Kidney (tissue), 13 donors: ENCODE measurements at regions not wholly inside any gene's neighbourhood (a gene's known extent, or its start where the extent isn't known, plus 50 kb on each side); places are given as distances from the start of the nearest gene placed in this dataset.

Experiments
- DNase-seq, 5 donors: peaks; one replicate each; pipeline ENCODE4 v3.0.0-alpha.2; 2013 to 2020
- FAIRE-seq: peaks from 2 replicates; lab custom pipeline; 2012; peaks lifted over from hg19 to GRCh38; lab: Jason Lieb, UNC
- H3K27ac ChIP-seq, 2 donors: one replicate each; pipeline ENCODE4 v1.7.0; 2013; ENCODE audit warnings: low read depth in 2 of 2, low read length in 2 of 2, inconsistent platforms in 1 of 2
- H3K27me3 ChIP-seq: one replicate; pipeline ENCODE4 v1.7.1; 2013; ENCODE audit warnings: low read length, inconsistent platforms; ENCODE audit not compliant: control insufficient read depth, insufficient read depth
- H3K36me3 ChIP-seq, 3 donors: one replicate each; pipeline versions ENCODE4 v1.7.0 to v1.7.1; 2013; ENCODE audit warnings: low read length in 3 of 3, control low read depth in 1 of 3, inconsistent platforms in 1 of 3; ENCODE audit not compliant: insufficient read depth in 3 of 3, control insufficient read depth in 2 of 3
- H3K4me1 ChIP-seq, 3 donors: one replicate each; pipeline versions ENCODE4 v1.7.0 to v1.7.1; 2013; ENCODE audit warnings: low read length in 3 of 3, inconsistent platforms in 1 of 3, low read depth in 1 of 3; ENCODE audit not compliant: control insufficient read depth in 2 of 3, insufficient read depth in 2 of 3
- H3K4me3 ChIP-seq, 3 donors: one replicate each; pipeline versions ENCODE4 v1.7.0 to v1.8.1; 2013; ENCODE audit warnings: low read length in 3 of 3, control low read depth in 1 of 3, inconsistent platforms in 1 of 3
- H3K9ac ChIP-seq, 3 donors: one replicate each; pipeline versions ENCODE4 v1.7.0 to v1.7.1; 2013; ENCODE audit warnings: low read length in 3 of 3, control low read depth in 1 of 3, inconsistent platforms in 1 of 3
- H3K9me3 ChIP-seq, 3 donors: one replicate each; pipeline versions ENCODE4 v1.7.0 to v1.7.1; 2013; ENCODE audit warnings: low read length in 3 of 3, control low read depth in 1 of 3, inconsistent platforms in 1 of 3; ENCODE audit not compliant: control insufficient read depth in 2 of 3, insufficient read depth in 1 of 3
- CTCF ChIP-seq: IDR thresholded peaks from 3 replicates; pipeline ENCODE4 v1.5.1; 2012; ENCODE audit warnings: mild to moderate bottlenecking, moderate library complexity, borderline replicate concordance; ENCODE audit not compliant: insufficient read depth; ENCODE audit errors: extremely low read depth
- intact Hi-C: fragments of 100-400 bp; cut with DNase I; formaldehyde crosslinking; loops from one replicate; pipeline ENCODE4 v1.11.1; 2022
- donor health status: control.
- donor health status: control.
- donor health status: control.
- donor health status: control.
- donor health status: control.
- donor health status: DM: yes; HTN: yes; CAD: no.
- donor health status: Normal renal cell carcinoma (clear cell type).

GRCh38 chr13:100986571-100986970 lies 312.0 kb upstream of the TMTC4 start:
- Histone ChIP-seq H3K36me3 (no peaks in the 10 kb centered on the region), H3K4me3 (no peak overlapping the region), H3K9me3 (no peaks in the 10 kb centered on the region), H3K9ac (no peak overlapping the region), H3K27me3 (no peaks in the 10 kb centered on the region), H3K4me1 (no peaks in the 10 kb centered on the region), H3K27ac (no peak overlapping the region)
- FAIRE-seq (no peak), DNase-seq (no peak)
- intact Hi-C loops = no loop called here
- TF ChIP-seq CTCF = no peak

GRCh38 chr13:100984085-100984705 lies 309.6 kb upstream of the TMTC4 start:
- intact Hi-C loops = no loop called here
- no peak for FAIRE-seq

DNA sequence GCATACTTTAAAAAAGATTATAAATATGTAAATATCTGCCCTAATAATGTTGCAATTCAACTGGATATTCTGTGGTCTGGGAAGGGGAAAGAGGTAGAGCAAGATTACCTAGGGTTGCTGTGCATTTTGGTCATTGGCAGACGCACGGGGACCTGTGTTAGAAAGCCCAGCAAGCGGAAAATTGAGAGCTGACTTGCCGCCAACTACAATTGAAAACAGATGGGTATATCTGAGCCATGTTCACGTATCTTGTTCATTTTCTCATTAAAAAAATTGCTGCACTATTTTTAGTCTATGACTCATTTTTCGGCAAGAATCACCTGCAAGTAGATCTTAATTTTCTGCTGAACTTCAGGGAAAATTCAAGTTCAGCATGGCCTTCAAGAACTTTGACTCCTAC lies 308.5 kb upstream of the TMTC4 start:
- no peak overlapping the region for H3K27ac ChIP-seq
- no peaks in the 10 kb centered on the region for H3K9me3 ChIP-seq
- no peaks in the 10 kb centered on the region for H3K36me3 ChIP-seq
- H3K9ac ChIP-seq = no peak overlapping the region
- H3K4me1 ChIP-seq = no peaks in the 10 kb centered on the region
- no peak for TF ChIP-seq CTCF
- no peak overlapping the region for H3K4me3 ChIP-seq
- DNase-seq = no peak
- no peaks in the 10 kb centered on the region for H3K27me3 ChIP-seq
- intact Hi-C loops = no loop called here
- no peak for FAIRE-seq

More at GRCh38 chr13:100984085-100984705, 309.6 kb upstream of the TMTC4 start:
- H3K4me3 ChIP-seq = no peak overlapping the region
- no peak for TF ChIP-seq CTCF
- no peak overlapping the region for H3K27ac ChIP-seq
- no peaks in the 10 kb centered on the region for H3K27me3 ChIP-seq
- H3K4me1 ChIP-seq = no peaks in the 10 kb centered on the region
- no peaks in the 10 kb centered on the region for H3K9me3 ChIP-seq
- H3K36me3 ChIP-seq = no peaks in the 10 kb centered on the region
- no peak for DNase-seq
- H3K9ac ChIP-seq = no peak overlapping the region

DNA sequence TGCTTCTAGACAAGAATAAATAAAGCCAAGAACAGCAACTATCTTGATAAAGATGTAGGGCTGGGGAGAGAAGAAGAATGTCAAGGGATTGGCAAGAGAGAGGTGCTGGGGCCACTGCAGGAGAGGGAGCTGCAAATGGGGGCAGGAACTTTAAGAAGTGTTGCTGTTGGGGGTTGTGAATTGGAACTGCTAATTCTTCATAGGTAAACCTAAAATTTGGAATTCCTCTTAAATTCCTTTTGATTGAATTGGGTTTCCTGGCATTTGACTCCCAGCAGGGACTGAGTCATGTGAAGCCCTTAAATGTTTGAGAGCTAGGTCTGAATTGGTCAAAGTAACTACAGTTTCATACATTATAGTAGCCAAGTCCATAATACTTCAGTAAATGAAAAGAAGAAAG lies 305.6 kb upstream of the TMTC4 start:
- no peaks in the 10 kb centered on the region for H3K36me3 ChIP-seq
- H3K9ac ChIP-seq = no peak overlapping the region
- TF ChIP-seq CTCF = no peak
- H3K9me3 ChIP-seq = no peaks in the 10 kb centered on the region
- DNase-seq (no peak), FAIRE-seq (no peak)
- no peak overlapping the region for H3K4me3 ChIP-seq
- intact Hi-C loops = no loop called here
- no peaks in the 10 kb centered on the region for H3K27me3 ChIP-seq
- H3K27ac ChIP-seq = no peak overlapping the region
- H3K4me1 ChIP-seq = no peaks in the 10 kb centered on the region
